ENCODE measurements at regions not wholly inside any gene's neighbourhood (a gene's known extent, or its start where the extent isn't known, plus 50 kb on each side); places are given as distances from the start of the nearest gene placed in this dataset.

DNA sequence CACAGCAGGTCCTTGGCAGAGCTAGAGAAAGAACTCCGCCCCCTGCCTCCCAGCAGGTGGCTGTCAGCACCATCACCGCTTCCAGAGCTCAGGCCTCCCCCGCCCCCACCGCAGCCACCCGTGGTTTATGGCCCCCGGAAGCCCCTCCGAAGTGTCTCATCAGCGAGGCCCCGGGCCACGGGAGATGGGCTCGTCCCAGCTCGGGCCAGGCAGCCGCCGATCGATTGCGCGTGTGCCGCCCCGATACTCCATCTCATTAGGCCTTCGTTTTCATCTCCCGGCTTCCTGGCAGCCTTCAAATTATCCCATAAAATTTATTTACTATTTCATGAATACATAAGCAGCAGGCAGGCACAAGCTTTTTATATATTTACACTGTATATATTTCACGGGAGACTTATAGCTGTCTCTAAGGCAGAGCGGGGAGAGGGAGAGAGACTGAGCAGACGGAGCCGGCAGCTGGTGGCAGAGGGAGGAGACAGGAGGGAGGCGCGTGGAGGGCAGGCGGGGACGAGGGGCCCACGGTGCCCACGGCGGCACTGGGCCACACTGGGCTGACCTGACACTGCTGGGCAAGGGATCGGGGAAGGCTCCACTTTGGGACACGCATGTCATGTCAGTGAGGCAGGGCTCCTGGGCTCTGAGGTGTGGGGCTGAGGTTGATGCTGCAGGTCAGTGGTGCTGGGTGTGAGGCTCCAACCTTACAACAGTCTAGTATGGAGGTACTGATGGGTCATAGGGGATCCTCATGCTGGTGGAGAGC is 241.2 kb downstream of the RBM19 start:
- Histone ChIP-seq H3K36me3 (no peaks in the 10 kb centered on the region), H3K27me3 (peaks cover 0 to 89% (median 0%) of the 10 kb centered on the region in 4 donors), H3K9me3 (peaks cover 0 to 10% (median 5%) of the 10 kb centered on the region in 4 donors), H3K4me3 (no peak overlapping the region), H3K27ac (replicated peaks in 1 of 4) (no peak overlapping the region), H3K4me1 (no peaks in the 10 kb centered on the region)
- intact Hi-C loops (cut with DNase I) = no loop called here
- no peak for DNase-seq (ENCODE audit: extremely low spot score)
- WGBS = 78% methylated on average over 32 of the region's 34 CpGs
- TF ChIP-seq POLR2AphosphoS5 (IDR thresholded peaks at IDR 0.05) (no peak), POLR2A (IDR thresholded peaks at IDR 0.05; ENCODE audit: low read depth) (no peak), EP300 (IDR thresholded peaks at IDR 0.05) (no peak)

DNA sequence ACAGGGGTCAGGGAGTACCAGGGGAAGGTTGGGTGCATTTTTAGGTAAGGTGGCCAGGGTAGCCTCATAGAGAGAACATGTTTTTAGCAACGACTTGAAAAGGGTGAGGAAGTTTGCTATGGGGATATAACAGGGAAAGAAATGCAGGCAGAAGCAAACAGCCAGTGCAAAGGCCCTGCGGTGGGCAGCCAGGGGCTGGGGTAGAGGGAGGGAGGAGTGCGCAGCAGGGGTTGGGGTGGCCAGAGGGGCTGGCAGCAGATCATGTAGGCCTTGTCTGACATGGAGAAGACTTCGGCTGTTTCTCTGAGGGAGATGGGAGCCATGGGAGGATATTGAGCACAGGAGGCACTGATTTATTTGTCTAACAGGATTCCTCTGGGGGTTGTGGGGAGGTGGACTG is 242.5 kb downstream of the RBM19 start:
- no peak for TF ChIP-seq EP300 (IDR thresholded peaks at IDR 0.05)
- TF ChIP-seq POLR2AphosphoS5 (IDR thresholded peaks at IDR 0.05) = no peak
- TF ChIP-seq, protein P1, sequence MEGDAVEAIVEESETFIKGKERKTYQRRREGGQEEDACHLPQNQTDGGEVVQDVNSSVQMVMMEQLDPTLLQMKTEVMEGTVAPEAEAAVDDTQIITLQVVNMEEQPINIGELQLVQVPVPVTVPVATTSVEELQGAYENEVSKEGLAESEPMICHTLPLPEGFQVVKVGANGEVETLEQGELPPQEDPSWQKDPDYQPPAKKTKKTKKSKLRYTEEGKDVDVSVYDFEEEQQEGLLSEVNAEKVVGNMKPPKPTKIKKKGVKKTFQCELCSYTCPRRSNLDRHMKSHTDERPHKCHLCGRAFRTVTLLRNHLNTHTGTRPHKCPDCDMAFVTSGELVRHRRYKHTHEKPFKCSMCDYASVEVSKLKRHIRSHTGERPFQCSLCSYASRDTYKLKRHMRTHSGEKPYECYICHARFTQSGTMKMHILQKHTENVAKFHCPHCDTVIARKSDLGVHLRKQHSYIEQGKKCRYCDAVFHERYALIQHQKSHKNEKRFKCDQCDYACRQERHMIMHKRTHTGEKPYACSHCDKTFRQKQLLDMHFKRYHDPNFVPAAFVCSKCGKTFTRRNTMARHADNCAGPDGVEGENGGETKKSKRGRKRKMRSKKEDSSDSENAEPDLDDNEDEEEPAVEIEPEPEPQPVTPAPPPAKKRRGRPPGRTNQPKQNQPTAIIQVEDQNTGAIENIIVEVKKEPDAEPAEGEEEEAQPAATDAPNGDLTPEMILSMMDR (IDR thresholded peaks at IDR 0.05) = no peak
- TF ChIP-seq POLR2A (IDR thresholded peaks at IDR 0.05; ENCODE audit: low read depth) = no peak
- intact Hi-C loops (cut with DNase I) = no loop called here
- H3K27me3 ChIP-seq = peaks cover 0 to 91% (median 0%) of the 10 kb centered on the region in 4 donors

DNA sequence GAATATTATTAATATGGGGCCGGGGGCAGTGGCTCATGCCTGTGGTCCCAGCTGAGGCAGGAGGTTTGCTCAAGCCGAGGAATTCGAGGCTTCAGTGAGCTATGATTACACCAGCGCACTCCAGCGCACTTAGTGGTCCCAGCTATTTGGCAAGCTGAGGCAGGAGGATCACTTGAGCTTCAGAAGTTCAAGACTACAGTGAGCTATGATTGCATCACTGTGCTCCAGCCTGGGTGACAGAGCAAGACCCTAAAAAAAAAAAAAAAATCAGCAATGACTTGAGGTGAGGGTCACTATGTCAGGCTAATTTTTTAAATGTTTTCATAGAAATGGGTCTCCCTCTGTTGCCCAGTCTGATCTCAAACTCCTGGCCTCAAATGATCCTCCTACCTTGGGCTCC is 243.4 kb downstream of the RBM19 start:
- intact Hi-C loops (cut with DNase I) = no loop called here
- no peaks in the 10 kb centered on the region for H3K4me1 ChIP-seq
- H3K27ac ChIP-seq (replicated peaks in 1 of 4) = no peak overlapping the region
- WGBS = 77% methylated on average over 5 of the region's 5 CpGs
- no peak for TF ChIP-seq POLR2A (IDR thresholded peaks at IDR 0.05; ENCODE audit: low read depth)
- TF ChIP-seq POLR2AphosphoS5 (IDR thresholded peaks at IDR 0.05) = no peak
- no peak for TF ChIP-seq EP300 (IDR thresholded peaks at IDR 0.05)
- no peak overlapping the region for H3K4me3 ChIP-seq
- no peaks in the 10 kb centered on the region for H3K36me3 ChIP-seq
- peaks cover 0 to 83% (median 0%) of the 10 kb centered on the region in 4 donors for H3K27me3 ChIP-seq
- no peak for DNase-seq (ENCODE audit: extremely low spot score)
- peaks cover 0 to 10% (median 5%) of the 10 kb centered on the region in 4 donors for H3K9me3 ChIP-seq

More for the DNA sequence above, 242.5 kb downstream of the RBM19 start:
- H3K36me3 ChIP-seq = no peaks in the 10 kb centered on the region
- H3K27ac ChIP-seq (replicated peaks in 1 of 4) = no peak overlapping the region
- no peak overlapping the region for H3K4me3 ChIP-seq
- H3K4me1 ChIP-seq = no peaks in the 10 kb centered on the region
- DNase-seq (ENCODE audit: extremely low spot score) = no peak
- peaks cover 0 to 10% (median 5%) of the 10 kb centered on the region in 4 donors for H3K9me3 ChIP-seq
- 81% methylated on average over 4 of the region's 4 CpGs for WGBS

DNA sequence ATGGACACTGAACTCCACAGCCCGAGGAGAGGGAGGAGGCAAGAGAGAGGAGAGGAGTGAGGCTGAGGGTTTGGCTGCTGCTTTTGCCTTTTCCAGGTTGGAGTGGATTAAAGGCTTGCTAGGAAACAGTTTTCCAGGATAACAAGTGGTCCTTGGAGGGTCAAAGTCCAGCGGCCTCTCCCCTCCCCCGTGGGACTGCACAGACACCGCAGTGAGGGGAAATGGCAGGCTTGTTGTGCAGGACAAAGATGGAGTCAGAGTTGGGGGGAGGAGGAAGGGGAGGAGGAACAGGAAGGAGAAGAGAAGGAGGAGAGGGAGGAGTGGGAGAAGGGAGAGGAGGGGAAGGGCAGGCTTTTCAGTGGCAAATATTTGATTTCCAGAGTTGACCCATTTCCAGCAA is 245.5 kb downstream of the RBM19 start:
- H3K4me1 ChIP-seq = no peaks in the 10 kb centered on the region
- H3K36me3 ChIP-seq = no peaks in the 10 kb centered on the region
- peaks cover 0 to 9% (median 0%) of the 10 kb centered on the region in 4 donors for H3K9me3 ChIP-seq
- intact Hi-C loops (cut with DNase I) = no loop called here
- H3K4me3 ChIP-seq = no peak overlapping the region
- H3K27me3 ChIP-seq = peaks cover 0 to 66% (median 0%) of the 10 kb centered on the region in 4 donors
- TF ChIP-seq POLR2AphosphoS5 (IDR thresholded peaks at IDR 0.05) (no peak), POLR2A (IDR thresholded peaks at IDR 0.05; ENCODE audit: low read depth) (no peak), EP300 (IDR thresholded peaks at IDR 0.05) (no peak)
- TF ChIP-seq, protein P1 (IDR thresholded peaks at IDR 0.05) = no peak
- H3K27ac ChIP-seq (replicated peaks in 1 of 4) = no peak overlapping the region
- no peak for DNase-seq (ENCODE audit: extremely low spot score)
- WGBS = 30% methylated on average over 4 of the region's 4 CpGs

DNA sequence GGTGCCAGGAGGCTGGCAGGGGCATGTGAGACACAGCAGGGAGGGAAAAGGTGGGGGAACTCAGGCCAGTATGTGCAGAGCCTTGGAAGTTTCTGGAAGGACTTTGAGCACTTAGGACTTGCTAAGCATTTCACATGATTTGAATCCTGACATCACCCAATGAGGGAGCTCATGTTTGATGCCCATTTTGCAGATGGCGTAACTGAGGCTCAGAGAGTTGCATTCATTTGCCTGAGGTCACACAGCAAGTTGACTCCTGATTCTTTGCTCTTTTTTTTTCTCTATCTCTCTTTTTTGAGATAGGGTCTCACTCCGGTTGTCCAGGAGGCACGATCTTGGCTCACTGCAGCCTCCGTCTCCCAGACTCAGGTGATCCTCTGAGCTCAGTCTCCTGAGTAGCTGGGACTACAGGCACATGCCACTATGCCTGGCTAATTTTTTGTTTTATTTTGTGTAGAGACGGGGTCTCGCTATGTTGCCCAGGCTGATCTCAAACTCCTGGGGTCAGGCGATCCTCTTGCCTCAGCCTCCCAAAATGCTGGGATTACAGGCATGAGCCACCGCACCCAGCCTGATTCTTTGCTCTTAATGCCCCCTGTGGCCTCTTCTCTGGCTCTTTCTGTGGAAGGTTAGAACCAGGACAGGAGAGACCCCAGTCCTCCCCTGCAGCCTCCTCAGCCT is 246.1 kb downstream of the RBM19 start:
- intact Hi-C loops (cut with DNase I) = no loop called here
- no peak for DNase-seq (ENCODE audit: extremely low spot score)
- TF ChIP-seq POLR2AphosphoS5 (IDR thresholded peaks at IDR 0.05) (no peak), EP300 (IDR thresholded peaks at IDR 0.05) (no peak), POLR2A (IDR thresholded peaks at IDR 0.05; ENCODE audit: low read depth) (no peak)
- TF ChIP-seq, protein P1 (IDR thresholded peaks at IDR 0.05) = no peak
- 94% methylated on average over 8 of the region's 8 CpGs for WGBS
- Histone ChIP-seq H3K4me3 (no peak overlapping the region), H3K36me3 (no peaks in the 10 kb centered on the region), H3K27ac (replicated peaks in 1 of 4) (no peak overlapping the region), H3K27me3 (peaks cover 0 to 60% (median 0%) of the 10 kb centered on the region in 4 donors), H3K4me1 (no peaks in the 10 kb centered on the region), H3K9me3 (peaks cover 0 to 7% (median 0%) of the 10 kb centered on the region in 4 donors)

All from esophagus muscularis mucosa (tissue), 4 donors.